Fibroblast of the aortic adventitia (primary cell): ENCODE measurements at regions not wholly inside any gene's neighbourhood (a gene's known extent, or its start where the extent isn't known, plus 50 kb on each side); places are given as distances from the start of the nearest gene placed in this dataset.

Source experiments
- DNase-seq: peaks from one replicate; pipeline ENCODE4 v3.0.0-alpha.2; 2010; ENCODE audit warnings: low read depth
- H3K4me3 ChIP-seq: 2 replicates; pipeline ENCODE4 v1.5.1; 2011; ENCODE audit warnings: low read depth, mild to moderate bottlenecking, control low read depth, low read length, moderate library complexity
- TF ChIP-seq, protein P1 (sequence below): IDR thresholded peaks from 2 replicates; pipeline ENCODE4 v1.5.1; 2011; ENCODE audit warnings: mild to moderate bottlenecking, low read length, control low read depth, inconsistent platforms; ENCODE audit not compliant: insufficient read depth

DNA sequence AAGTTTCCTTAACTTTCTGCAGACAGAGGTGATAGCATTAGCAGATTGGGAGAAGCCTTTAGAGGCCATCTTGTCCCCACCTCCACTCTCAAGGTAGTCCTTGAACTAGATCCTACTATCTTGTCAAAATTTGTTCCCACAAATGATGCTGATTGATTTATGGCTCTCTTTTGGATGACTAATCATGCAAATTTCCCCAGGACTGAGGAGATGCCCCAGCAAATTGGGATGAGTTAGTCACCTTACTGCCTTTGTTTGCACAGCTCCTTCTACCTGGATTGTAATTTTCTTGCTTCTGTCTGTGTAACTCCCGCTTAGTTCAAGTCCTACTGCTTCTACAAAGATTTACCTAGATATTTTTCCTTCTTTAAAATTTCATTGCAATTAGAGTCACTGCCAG, 391.4 kb upstream of the CADM1 start:
- TF ChIP-seq, protein P1, sequence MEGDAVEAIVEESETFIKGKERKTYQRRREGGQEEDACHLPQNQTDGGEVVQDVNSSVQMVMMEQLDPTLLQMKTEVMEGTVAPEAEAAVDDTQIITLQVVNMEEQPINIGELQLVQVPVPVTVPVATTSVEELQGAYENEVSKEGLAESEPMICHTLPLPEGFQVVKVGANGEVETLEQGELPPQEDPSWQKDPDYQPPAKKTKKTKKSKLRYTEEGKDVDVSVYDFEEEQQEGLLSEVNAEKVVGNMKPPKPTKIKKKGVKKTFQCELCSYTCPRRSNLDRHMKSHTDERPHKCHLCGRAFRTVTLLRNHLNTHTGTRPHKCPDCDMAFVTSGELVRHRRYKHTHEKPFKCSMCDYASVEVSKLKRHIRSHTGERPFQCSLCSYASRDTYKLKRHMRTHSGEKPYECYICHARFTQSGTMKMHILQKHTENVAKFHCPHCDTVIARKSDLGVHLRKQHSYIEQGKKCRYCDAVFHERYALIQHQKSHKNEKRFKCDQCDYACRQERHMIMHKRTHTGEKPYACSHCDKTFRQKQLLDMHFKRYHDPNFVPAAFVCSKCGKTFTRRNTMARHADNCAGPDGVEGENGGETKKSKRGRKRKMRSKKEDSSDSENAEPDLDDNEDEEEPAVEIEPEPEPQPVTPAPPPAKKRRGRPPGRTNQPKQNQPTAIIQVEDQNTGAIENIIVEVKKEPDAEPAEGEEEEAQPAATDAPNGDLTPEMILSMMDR: no peak
- H3K4me3 ChIP-seq: no peak overlapping the region
- no peak for DNase-seq

DNA sequence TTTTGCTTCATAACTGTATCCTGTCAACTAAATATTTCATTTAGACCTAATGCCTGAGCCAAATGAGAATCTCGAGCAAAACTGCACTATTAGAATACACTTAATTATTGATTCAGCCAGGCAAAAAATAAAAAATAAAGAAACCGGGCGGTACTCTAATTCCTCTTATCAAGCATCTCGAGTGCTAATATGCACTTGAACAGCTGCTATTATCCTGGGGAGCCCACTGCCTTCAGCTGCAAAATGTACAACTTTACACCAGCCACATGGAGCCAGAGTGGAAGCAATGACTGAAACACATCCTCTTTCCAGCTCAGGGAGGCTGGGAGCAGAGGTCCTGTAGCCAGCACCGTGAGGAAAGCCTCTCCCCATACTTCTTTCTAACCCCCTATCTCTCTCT, 390.0 kb upstream of the CADM1 start:
- DNase-seq: no peak
- no peak overlapping the region for H3K4me3 ChIP-seq
- TF ChIP-seq, protein P1: no peak

DNA sequence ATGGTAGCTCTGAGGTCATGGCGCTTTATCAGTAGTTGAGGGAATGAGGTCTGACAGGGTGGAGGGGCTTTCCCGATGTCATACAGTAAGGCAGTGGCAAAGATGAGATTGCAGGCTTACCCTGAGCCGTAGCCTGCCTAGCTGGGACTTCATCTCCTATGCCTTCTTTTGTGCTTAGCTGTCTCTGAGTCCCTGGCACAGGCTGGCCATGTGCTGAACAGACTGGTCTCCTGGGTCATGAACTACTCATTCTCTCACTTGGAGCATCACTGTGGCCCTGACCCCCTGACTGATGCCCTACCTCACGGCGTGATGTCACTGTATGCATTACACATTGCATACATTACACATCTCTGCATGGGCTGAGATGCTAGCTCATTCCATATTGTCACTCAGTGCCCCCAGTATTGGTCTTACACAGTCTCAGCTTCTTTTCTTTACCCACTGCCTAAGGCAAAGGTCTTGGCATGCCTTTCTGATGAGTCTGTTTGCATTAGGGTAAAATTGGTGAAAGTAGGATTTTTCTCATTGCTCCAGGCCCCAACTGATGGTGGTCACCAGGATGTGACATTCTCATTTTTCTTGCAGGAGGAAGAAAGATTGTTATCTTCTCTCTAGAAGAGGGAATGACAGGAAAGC, 389.4 kb upstream of the CADM1 start:
- TF ChIP-seq, protein P1: no peak
- no peak for DNase-seq

DNA sequence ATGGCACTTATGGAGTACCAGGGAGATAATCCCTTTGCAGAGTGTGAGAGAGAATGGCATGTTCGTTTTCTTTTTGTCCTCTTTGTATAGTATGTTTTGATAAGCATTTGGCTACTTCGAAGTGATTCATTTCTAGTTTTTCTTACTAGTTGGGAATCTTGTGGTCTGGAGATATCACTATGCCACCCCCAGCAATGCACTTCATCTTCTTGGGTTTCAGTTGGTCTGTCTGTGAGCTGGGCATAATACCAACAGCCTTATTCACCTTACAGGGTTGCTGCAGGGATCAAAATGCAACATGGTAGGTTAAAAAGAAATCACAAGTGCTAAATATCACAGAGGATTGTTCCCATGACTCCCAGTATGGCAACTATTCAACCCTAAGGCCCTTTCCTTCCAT, 387.8 kb upstream of the CADM1 start:
- no peak for DNase-seq
- TF ChIP-seq, protein P1: no peak
- no peak overlapping the region for H3K4me3 ChIP-seq

More for the DNA sequence above, 389.4 kb upstream of the CADM1 start:
- no peak overlapping the region for H3K4me3 ChIP-seq

DNA sequence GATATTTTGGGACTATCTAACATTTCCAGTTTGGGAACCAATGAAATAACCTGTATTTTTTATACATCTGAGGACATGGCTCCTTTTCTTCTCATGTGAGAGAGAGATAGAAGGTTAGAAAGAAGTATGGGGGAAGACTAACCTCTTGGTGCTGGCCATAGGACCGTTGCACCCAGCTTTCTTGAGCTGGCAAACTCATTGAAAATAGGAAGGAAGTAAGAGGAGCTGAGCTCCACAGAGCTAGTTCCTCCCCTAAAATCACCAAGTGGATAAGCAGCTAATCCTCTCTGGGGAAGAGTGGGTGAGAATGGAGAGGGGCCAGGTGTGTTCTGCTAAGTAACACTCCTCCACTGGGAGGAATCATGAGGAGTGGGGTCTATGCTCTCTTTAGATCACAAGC, 387.4 kb upstream of the CADM1 start:
- DNase-seq: no peak
- no peak overlapping the region for H3K4me3 ChIP-seq
- TF ChIP-seq, protein P1: no peak

DNA sequence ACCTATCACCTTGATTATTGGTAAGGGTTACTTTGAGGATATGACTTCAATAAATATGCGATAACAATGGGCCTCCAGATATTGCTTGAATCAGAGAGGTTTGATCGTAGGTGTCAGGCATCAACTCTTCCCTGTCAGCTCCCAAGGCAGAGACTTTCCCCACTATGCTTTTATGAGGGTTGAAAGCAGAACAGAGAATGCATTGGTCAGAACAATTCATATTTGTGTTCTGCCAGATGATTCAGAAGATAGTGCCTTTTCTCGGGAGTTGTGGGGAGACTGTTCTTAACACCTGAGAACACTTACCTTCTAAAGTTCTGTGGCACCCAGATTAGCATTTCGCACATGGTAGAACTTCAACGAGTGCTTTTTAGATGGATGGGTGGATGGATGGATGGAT, 386.3 kb upstream of the CADM1 start:
- TF ChIP-seq, protein P1: no peak
- DNase-seq: no peak
- no peak overlapping the region for H3K4me3 ChIP-seq

DNA sequence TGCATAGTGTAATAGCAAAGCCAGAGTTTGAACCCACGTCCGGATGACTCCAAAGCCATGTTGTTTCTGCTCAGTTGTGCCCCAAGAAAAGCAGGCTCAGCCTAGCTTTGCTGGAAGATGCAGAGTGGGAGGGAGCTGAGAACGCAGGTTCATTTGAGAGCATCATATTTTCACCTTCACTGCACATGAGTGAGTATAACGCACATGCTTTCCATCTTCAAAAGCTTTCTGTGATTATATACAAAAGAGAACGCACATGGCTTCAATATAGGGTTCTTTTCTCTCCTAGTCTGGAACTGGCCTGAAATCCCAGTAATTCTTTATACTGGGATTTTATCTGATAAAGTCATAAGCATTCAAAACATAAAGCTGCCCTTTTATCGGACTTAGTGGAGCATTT, 385.5 kb upstream of the CADM1 start:
- no peak for DNase-seq
- TF ChIP-seq, protein P1: no peak
- H3K4me3 ChIP-seq: no peak overlapping the region
